Inferior parietal cortex (tissue), 1 donor: ENCODE measurements at regions not wholly inside any gene's neighbourhood (a gene's known extent, or its start where the extent isn't known, plus 50 kb on each side); places are given as distances from the start of the nearest gene placed in this dataset.
"Not testable (repeated sequence)": the region's sequence is repeated elsewhere in the genome, so short reads cannot be mapped to it uniquely, and the experiment has no call there.

Source experiments
- DNase-seq: peaks from one replicate; pipeline ENCODE4 v3.0.0-alpha.2; 2016; ENCODE audit errors: extremely low spot score

GRCh38 chr6:140670021-140670420 lies 1295.6 kb upstream of the CITED2 start:
- DNase-seq, result no peak

- no peak for DNase-seq
Observed at GRCh38 chr6:140669321-140669720, 1294.9 kb upstream of the CITED2 start.

- DNase-seq, result no peak
Observed at GRCh38 chr6:140663772-140664171, 1289.3 kb upstream of the CITED2 start.

- DNase-seq, result no peak
Observed at GRCh38 chr6:140663094-140663493, 1288.6 kb upstream of the CITED2 start.

- DNase-seq, result no peak
Observed at GRCh38 chr6:140661691-140662090, 1287.2 kb upstream of the CITED2 start.

GRCh38 chr6:140660295-140660694 lies 1285.8 kb upstream of the CITED2 start:
- no peak for DNase-seq

GRCh38 chr6:140653972-140654371 lies 1279.5 kb upstream of the CITED2 start:
- no peak for DNase-seq

GRCh38 chr6:140653506-140653905 lies 1279.1 kb upstream of the CITED2 start:
- DNase-seq, result no peak

GRCh38 chr6:140649502-140649901 lies 1275.1 kb upstream of the CITED2 start:
- DNase-seq, result not testable (repeated sequence)

GRCh38 chr6:140647322-140647721 lies 1272.9 kb upstream of the CITED2 start:
- DNase-seq, result not testable (repeated sequence)

GRCh38 chr6:140644017-140644416 lies 1269.6 kb upstream of the CITED2 start:
- DNase-seq, result peak; percentile 14

GRCh38 chr6:140641412-140641811 lies 1267.0 kb upstream of the CITED2 start:
- DNase-seq, result no peak

- no peak for DNase-seq
Observed at GRCh38 chr6:140636908-140637402, 1262.5 kb upstream of the CITED2 start.

- DNase-seq, result no peak
Observed at GRCh38 chr6:140636271-140636907, 1261.9 kb upstream of the CITED2 start.

- no peak for DNase-seq
Observed at GRCh38 chr6:140627002-140627401, 1252.6 kb upstream of the CITED2 start.

- DNase-seq, result no peak
Observed at GRCh38 chr6:140623498-140623897, 1249.0 kb upstream of the CITED2 start.

- DNase-seq, result no peak
Observed at GRCh38 chr6:140620496-140620895, 1246.0 kb upstream of the CITED2 start.

GRCh38 chr6:140609956-140610355 lies 1235.5 kb upstream of the CITED2 start:
- DNase-seq, result no peak

GRCh38 chr6:140609321-140609720 lies 1234.9 kb upstream of the CITED2 start:
- no peak for DNase-seq

- DNase-seq, result no peak
Observed at GRCh38 chr6:140604786-140605185, 1230.3 kb upstream of the CITED2 start.

- DNase-seq, result no peak
Observed at GRCh38 chr6:140602431-140603248, 1228.2 kb upstream of the CITED2 start.

- DNase-seq, result no peak
Observed at GRCh38 chr6:140601021-140601808, 1226.8 kb upstream of the CITED2 start.
